NCI-H187 treated with DMSO at 0.1 percent for 48 hours (cell line): ENCODE measurements at regions not wholly inside any gene's neighbourhood (a gene's known extent, or its start where the extent isn't known, plus 50 kb on each side); places are given as distances from the start of the nearest gene placed in this dataset.

Experiments used
- DNase-seq: peaks from one replicate; lab custom pipeline; 2025; lab: John Stamatoyannopoulos, UW

GRCh38 chr7:132666774-132667172 lies 90.5 kb upstream of the PLXNA4 start:
- no peak for DNase-seq

GRCh38 chr7:132666071-132666773 lies 90.0 kb upstream of the PLXNA4 start:
- DNase-seq = no peak

- DNase-seq = peak; percentile 71
Observed at GRCh38 chr7:132656846-132657776, 80.8 kb upstream of the PLXNA4 start.

- DNase-seq = no peak
Observed at GRCh38 chr7:132656341-132656740, 80.1 kb upstream of the PLXNA4 start.

GRCh38 chr7:132655131-132655727 lies 79.0 kb upstream of the PLXNA4 start:
- DNase-seq = no peak

GRCh38 chr7:132654150-132654549 lies 77.9 kb upstream of the PLXNA4 start:
- DNase-seq = no peak

GRCh38 chr7:132653366-132653930 lies 77.2 kb upstream of the PLXNA4 start:
- no peak for DNase-seq

GRCh38 chr7:132652507-132652906 lies 76.2 kb upstream of the PLXNA4 start:
- no peak for DNase-seq

GRCh38 chr7:132650498-132650897 lies 74.2 kb upstream of the PLXNA4 start:
- DNase-seq = no peak

- no peak for DNase-seq
Observed at GRCh38 chr7:132647311-132647710, 71.0 kb upstream of the PLXNA4 start.

- DNase-seq = no peak
Observed at GRCh38 chr7:132646052-132646451, 69.8 kb upstream of the PLXNA4 start.

GRCh38 chr7:132643302-132643701 lies 67.0 kb upstream of the PLXNA4 start:
- no peak for DNase-seq

- no peak for DNase-seq
Observed at GRCh38 chr7:132641238-132641637, 65.0 kb upstream of the PLXNA4 start.

- no peak for DNase-seq
Observed at GRCh38 chr7:132639983-132640382, 63.7 kb upstream of the PLXNA4 start.

GRCh38 chr7:132638000-132638399 lies 61.7 kb upstream of the PLXNA4 start:
- no peak for DNase-seq

- no peak for DNase-seq
Observed at GRCh38 chr7:132636581-132636980, 60.3 kb upstream of the PLXNA4 start.

GRCh38 chr7:132635127-132635526 lies 58.9 kb upstream of the PLXNA4 start:
- DNase-seq = no peak

- no peak for DNase-seq
Observed at GRCh38 chr7:132630834-132631233, 54.6 kb upstream of the PLXNA4 start.
